Suppressor macrophage (primary cell): ENCODE measurements at regions not wholly inside any gene's neighbourhood (a gene's known extent, or its start where the extent isn't known, plus 50 kb on each side); places are given as distances from the start of the nearest gene placed in this dataset.
A peak's percentile ranks its signal among the peaks of the same experiment; 100 is the strongest.

ENCODE experiments used
- DNase-seq, 4 experiments: peaks; one replicate each; pipeline ENCODE4 v3.0.0-alpha.2; 2020 to 2022

- no peak for DNase-seq
These were observed 86.3 kb upstream of the HIVEP1 start for GRCh38 chr6:11925805-11926204.

GRCh38 chr6:11923621-11924020 is 88.5 kb upstream of the HIVEP1 start:
- no peak for DNase-seq

- DNase-seq = peak in 1 of 4 experiments; percentile 17
These were observed 89.2 kb upstream of the HIVEP1 start for GRCh38 chr6:11922901-11923300.

GRCh38 chr6:11921751-11922150 is 90.4 kb upstream of the HIVEP1 start:
- no peak for DNase-seq

- no peak for DNase-seq
These were observed 91.1 kb upstream of the HIVEP1 start for GRCh38 chr6:11921017-11921438.

GRCh38 chr6:11920566-11920965 is 91.5 kb upstream of the HIVEP1 start:
- DNase-seq = no peak

- DNase-seq = no peak
These were observed 92.2 kb upstream of the HIVEP1 start for GRCh38 chr6:11919771-11920440.

- no peak for DNase-seq
These were observed 93.1 kb upstream of the HIVEP1 start for GRCh38 chr6:11918739-11919605.

GRCh38 chr6:11917951-11918738 is 94.0 kb upstream of the HIVEP1 start:
- DNase-seq = no peak

GRCh38 chr6:11912420-11912819 is 99.7 kb upstream of the HIVEP1 start:
- DNase-seq = peak; percentile 13 to 41 (median 24)

- DNase-seq = peak; percentile 17 to 60 (median 42)
These were observed 100.6 kb upstream of the HIVEP1 start for GRCh38 chr6:11911538-11911937.

- no peak for DNase-seq
These were observed 102.4 kb upstream of the HIVEP1 start for GRCh38 chr6:11909696-11910132.

GRCh38 chr6:11908436-11909105 is 103.5 kb upstream of the HIVEP1 start:
- no peak for DNase-seq

GRCh38 chr6:11903645-11904044 is 108.5 kb upstream of the HIVEP1 start:
- DNase-seq = no peak

- no peak for DNase-seq
These were observed 109.6 kb upstream of the HIVEP1 start for GRCh38 chr6:11902527-11902926.

- DNase-seq = no peak
These were observed 111.2 kb upstream of the HIVEP1 start for GRCh38 chr6:11900662-11901598.

GRCh38 chr6:11899645-11900044 is 112.5 kb upstream of the HIVEP1 start:
- DNase-seq = no peak

GRCh38 chr6:11894212-11894611 is 115.6 kb upstream of the ADTRP start:
- no peak for DNase-seq

GRCh38 chr6:11891547-11891946 is 112.9 kb upstream of the ADTRP start:
- DNase-seq = no peak

GRCh38 chr6:11890849-11891248 is 112.2 kb upstream of the ADTRP start:
- DNase-seq = no peak

- DNase-seq = no peak
These were observed 111.6 kb upstream of the ADTRP start for GRCh38 chr6:11890209-11890608.
